ENCODE measurements at regions not wholly inside any gene's neighbourhood (a gene's known extent, or its start where the extent isn't known, plus 50 kb on each side); places are given as distances from the start of the nearest gene placed in this dataset.

GRCh38 chr20:40087496-40087895, 601.5 kb downstream of the MAFB start:
- Mint-ChIP-seq H3K4me3 (no peak overlapping the region), H3K27me3 (ENCODE audit: insufficient read depth) (no peaks in the 10 kb centered on the region; the same call in 1 of the 2 replicates), H3K36me3 (ENCODE audit: low read depth) (no peaks in the 10 kb centered on the region; the same call in 1 of the 2 replicates), H3K4me1 (ENCODE audit: low read depth) (no peaks in the 10 kb centered on the region), H3K27ac (no peak overlapping the region), H3K9me3 (peaks cover 50% of the 10 kb centered on the region)
- no peak for DNase-seq
- TF ChIP-seq CTCF (IDR thresholded peaks at IDR 0.05), result no peak

GRCh38 chr20:40085513-40085912, 603.5 kb downstream of the MAFB start:
- Mint-ChIP-seq H3K9me3 (peaks cover 39% of the 10 kb centered on the region), H3K36me3 (ENCODE audit: low read depth) (no peaks in the 10 kb centered on the region; the same call in 1 of the 2 replicates), H3K27ac (no peak overlapping the region)

GRCh38 chr20:40082436-40082835, 606.6 kb downstream of the MAFB start:
- H3K36me3 Mint-ChIP-seq (ENCODE audit: low read depth), result no peaks in the 10 kb centered on the region; the same call in 1 of the 2 replicates
- no peak for TF ChIP-seq CTCF (IDR thresholded peaks at IDR 0.05)
- H3K4me1 Mint-ChIP-seq (ENCODE audit: low read depth), result no peaks in the 10 kb centered on the region
- DNase-seq, result no peak
- H3K4me3 Mint-ChIP-seq, result no peak overlapping the region
- no peaks in the 10 kb centered on the region; the same call in 1 of the 2 replicates for H3K27me3 Mint-ChIP-seq (ENCODE audit: insufficient read depth)
- peaks cover 29% of the 10 kb centered on the region for H3K9me3 Mint-ChIP-seq
- no peak overlapping the region for H3K27ac Mint-ChIP-seq

More at GRCh38 chr20:40085513-40085912, 603.5 kb downstream of the MAFB start:
- Mint-ChIP-seq H3K4me3 (no peak overlapping the region), H3K27me3 (ENCODE audit: insufficient read depth) (no peaks in the 10 kb centered on the region; the same call in 1 of the 2 replicates), H3K4me1 (ENCODE audit: low read depth) (no peaks in the 10 kb centered on the region)
- TF ChIP-seq CTCF (IDR thresholded peaks at IDR 0.05), result no peak
- DNase-seq, result no peak

- Mint-ChIP-seq H3K36me3 (ENCODE audit: low read depth) (no peaks in the 10 kb centered on the region; the same call in 1 of the 2 replicates), H3K4me1 (ENCODE audit: low read depth) (no peaks in the 10 kb centered on the region), H3K4me3 (no peak overlapping the region), H3K9me3 (peaks cover 30% of the 10 kb centered on the region), H3K27me3 (ENCODE audit: insufficient read depth) (no peaks in the 10 kb centered on the region; the same call in 1 of the 2 replicates), H3K27ac (no peak overlapping the region)
- TF ChIP-seq CTCF (IDR thresholded peaks at IDR 0.05), result no peak
- DNase-seq, result no peak
These were observed 607.4 kb downstream of the MAFB start for GRCh38 chr20:40081653-40082052.

GRCh38 chr20:40080041-40080652, 608.9 kb downstream of the MAFB start:
- H3K27ac Mint-ChIP-seq, result no peak overlapping the region
- TF ChIP-seq CTCF (IDR thresholded peaks at IDR 0.05), result no peak
- no peaks in the 10 kb centered on the region; the same call in 1 of the 2 replicates for H3K36me3 Mint-ChIP-seq (ENCODE audit: low read depth)

More at GRCh38 chr20:40080041-40080652, 608.9 kb downstream of the MAFB start:
- Mint-ChIP-seq H3K27me3 (ENCODE audit: insufficient read depth) (no peaks in the 10 kb centered on the region; the same call in 1 of the 2 replicates), H3K9me3 (peaks cover 38% of the 10 kb centered on the region), H3K4me1 (ENCODE audit: low read depth) (no peaks in the 10 kb centered on the region), H3K4me3 (no peak overlapping the region)
- no peak for DNase-seq
